Endothelial cell of umbilical vein (primary cell): ENCODE measurements at regions not wholly inside any gene's neighbourhood (a gene's known extent, or its start where the extent isn't known, plus 50 kb on each side); places are given as distances from the start of the nearest gene placed in this dataset.

Experiments used
- BruUV-seq: library from RNA; stranded (reverse); fragments of 400-500 nt; replicated peaks from 2 replicates; lab custom pipeline; 2021; lab: Mats Ljungman, UMichigan
- CTCF ChIA-PET: fragments of 300-600, 350-600 bp; sonication (Branson Sonifier 250); formaldehyde crosslinking; loops from one replicate; lab custom pipeline; 2021; ENCODE audit warnings: antibody characterized with exemption, inconsistent platforms; lab: Charles Lee
- POLR2A ChIA-PET: fragments of 300-600, 350-600 bp; sonication (Branson Sonifier 250); formaldehyde crosslinking; loops from one replicate; lab custom pipeline; 2021; ENCODE audit warnings: antibody characterized with exemption, inconsistent platforms; lab: Charles Lee
- DNase-seq: peaks from one replicate; pipeline ENCODE4 v3.0.0-alpha.2; 2011; ENCODE audit warnings: low read depth, low spot score
- FAIRE-seq: peaks from 2 replicates; lab custom pipeline; 2011; peaks lifted over from hg19 to GRCh38; lab: Jason Lieb, UNC
- H2AFZ ChIP-seq: 2 replicates; pipeline ENCODE4 v1.6.0; 2012; ENCODE audit warnings: low read depth, low read length, control low read depth, inconsistent platforms
- H3K27ac ChIP-seq: 2 replicates; pipeline ENCODE4 v1.5.1; 2011; ENCODE audit warnings: low read depth, mild to moderate bottlenecking, control low read depth, low read length, moderate library complexity; ENCODE audit not compliant: insufficient read depth
- H3K27me3 ChIP-seq, 2 experiments: 2 replicates each; pipeline versions ENCODE4 v1.6.0 to v1.6.1; 2011; ENCODE audit warnings: low read length in 2 of 2, mixed read lengths in 1 of 2; ENCODE audit not compliant: control insufficient read depth in 2 of 2, insufficient read depth in 2 of 2
- H3K36me3 ChIP-seq, 2 experiments: 2 replicates in 1 of 2; 3 replicates in 1 of 2; pipeline ENCODE4 v1.5.1; 2011; ENCODE audit warnings: low read length in 2 of 2, mild to moderate bottlenecking in 1 of 2, moderate library complexity in 1 of 2; ENCODE audit not compliant: control insufficient read depth in 2 of 2, insufficient read depth in 2 of 2; ENCODE audit errors: extremely low read depth in 1 of 2
- H3K4me1 ChIP-seq: 3 replicates; pipeline ENCODE4 v1.5.1; 2011; ENCODE audit warnings: mild to moderate bottlenecking, low read length; ENCODE audit not compliant: control insufficient read depth, insufficient read depth; ENCODE audit errors: extremely low read depth
- H3K4me2 ChIP-seq: 2 replicates; pipeline ENCODE4 v1.6.1; 2011; ENCODE audit warnings: low read length, control low read depth, mixed read lengths; ENCODE audit not compliant: insufficient read depth
- H3K4me3 ChIP-seq, 3 experiments: fragments of 200-600 bp in 1 of 3; sonication (generic), shearing (Covaris generic) in 1 of 3; replicated peaks in 1 of 3; 2 replicates each; pipeline ENCODE4 v1.5.1; 2011 to 2016; ENCODE audit warnings: control low read depth in 3 of 3, low read length in 3 of 3, mild to moderate bottlenecking in 2 of 3, inconsistent platforms in 1 of 3, low read depth in 1 of 3, moderate library complexity in 1 of 3; ENCODE audit not compliant: insufficient read depth in 1 of 3
- H3K79me2 ChIP-seq: 2 replicates; pipeline ENCODE4 v1.6.0; 2012; ENCODE audit warnings: low read length, inconsistent platforms; ENCODE audit not compliant: control insufficient read depth, insufficient read depth
- H3K9ac ChIP-seq: replicated peaks from 2 replicates; pipeline ENCODE3; 2011; ENCODE audit warnings: low read length, control low read depth; ENCODE audit not compliant: insufficient read depth; ENCODE audit errors: extremely low read depth
- H3K9me1 ChIP-seq: replicated peaks from 3 replicates; pipeline ENCODE4 v1.6.0; 2011; ENCODE audit warnings: mild to moderate bottlenecking, low read length; ENCODE audit not compliant: control insufficient read depth, insufficient read depth; ENCODE audit errors: extremely low read depth
- H3K9me3 ChIP-seq: replicated peaks from 2 replicates; pipeline ENCODE4 v1.5.1; 2012; ENCODE audit warnings: low read length, inconsistent platforms; ENCODE audit not compliant: control insufficient read depth, insufficient read depth
- H4K20me1 ChIP-seq: replicated peaks from 2 replicates; pipeline ENCODE3; 2011; ENCODE audit warnings: mild to moderate bottlenecking, low read length; ENCODE audit not compliant: control insufficient read depth, insufficient read depth; ENCODE audit errors: extremely low read depth
- CTCF ChIP-seq, 2 donors: IDR thresholded peaks; 1 replicate in 1 of 2; 2 replicates in 1 of 2; pipeline ENCODE4 v1.5.1; 2011; ENCODE audit warnings: low read length in 2 of 2, mild to moderate bottlenecking in 2 of 2, moderate library complexity in 2 of 2, control low read depth in 1 of 2, inconsistent platforms in 1 of 2, low read depth in 1 of 2; ENCODE audit not compliant: insufficient read depth in 1 of 2; ENCODE audit errors: extremely low read depth in 1 of 2
- EZH2 ChIP-seq: IDR thresholded peaks from 2 replicates; pipeline ENCODE4 v1.6.1; 2012; ENCODE audit warnings: borderline replicate concordance, low read depth, mild to moderate bottlenecking, moderate library complexity, low read length, inconsistent platforms; ENCODE audit not compliant: severe bottlenecking
- FOS ChIP-seq: IDR thresholded peaks from 2 replicates; pipeline ENCODE4 v1.6.1; 2011; ENCODE audit warnings: mild to moderate bottlenecking, low read length, moderate library complexity, borderline replicate concordance; ENCODE audit not compliant: insufficient read depth
- MAX ChIP-seq: IDR thresholded peaks from 2 replicates; pipeline ENCODE4 v1.6.1; 2011; ENCODE audit not compliant: insufficient read depth, insufficient read length
- MYC ChIP-seq: IDR thresholded peaks from one replicate; pipeline ENCODE4 v1.6.1; 2011; ENCODE audit warnings: mild to moderate bottlenecking, low read depth, low read length
- POLR2A ChIP-seq: IDR thresholded peaks from 2 replicates; pipeline ENCODE4 v1.6.1; 2012; ENCODE audit warnings: low read depth, mild to moderate bottlenecking, control low read depth, low read length
- dilution Hi-C: fragments of 300-500 bp; cut with MboI; formaldehyde crosslinking; loops from one replicate; pipeline ENCODE4 v1.15.0; 2019; ENCODE audit warnings: low sequenced_read_pairs; ENCODE audit not compliant: extremely low pct_ligation_motif_present
- intact Hi-C: fragments of 100-400 bp; cut with micrococcal nuclease; formaldehyde crosslinking; loops from one replicate; pipeline ENCODE4 v1.10.0; 2022

DNA sequence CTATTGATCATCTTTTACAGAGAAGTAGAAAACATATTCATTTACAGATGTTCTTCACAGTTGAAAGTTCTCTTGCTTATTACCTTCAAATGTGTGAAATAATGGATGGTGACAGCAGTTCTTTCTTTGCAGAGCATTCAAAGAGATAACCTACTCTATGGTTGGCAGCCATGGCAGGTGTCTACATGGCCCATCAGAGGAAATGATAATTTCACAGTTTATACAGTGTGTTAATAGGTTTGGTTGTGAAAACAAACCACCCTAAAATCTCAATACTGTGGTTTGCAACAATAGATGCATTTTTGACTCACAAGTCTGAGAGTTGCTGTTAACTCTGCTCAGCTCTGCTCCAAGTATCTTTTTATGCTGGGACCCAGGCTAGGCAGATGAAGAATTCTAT, 241.2 kb upstream of the SAMSN1 start:
- Histone ChIP-seq H3K79me2 (no peaks in the 10 kb centered on the region), H3K9ac (no peak overlapping the region), H3K4me3 (no peak overlapping the region), H3K27ac (no peak overlapping the region), H3K9me1 (no peaks in the 10 kb centered on the region), H3K4me2 (no peak overlapping the region), H3K36me3 (no peaks in the 10 kb centered on the region), H3K4me1 (no peaks in the 10 kb centered on the region), H3K27me3 (no peaks in the 10 kb centered on the region), H4K20me1 (no peaks in the 10 kb centered on the region), H2AFZ (no peak overlapping the region), H3K9me3 (no peaks in the 10 kb centered on the region)
- FAIRE-seq (no peak), DNase-seq (no peak)
- intact Hi-C loops = no loop called here
- BruUV-seq = no TSS peak
- TF ChIP-seq POLR2A = no peak
- TF ChIP-seq CTCF (IDR thresholded peaks at IDR 0.05; ENCODE audit: extremely low read depth in 1 of 2, insufficient read depth in 1 of 2, low read depth in 1 of 2, low read length in 2 of 2) = no peak
- no peak for TF ChIP-seq MAX
- no peak for TF ChIP-seq MYC
- no peak for TF ChIP-seq EZH2
- CTCF ChIA-PET = no interaction called here
- POLR2A ChIA-PET = no interaction called here
- dilution Hi-C loops = no loop called here

GRCh38 chr21:14785679-14786078, 239.6 kb upstream of the SAMSN1 start:
- POLR2A ChIA-PET = no interaction called here
- no peak overlapping the region for H3K27ac ChIP-seq
- H3K4me3 ChIP-seq = no peak overlapping the region
- intact Hi-C loops = no loop called here
- BruUV-seq = no TSS peak
- H3K79me2 ChIP-seq = no peaks in the 10 kb centered on the region
- no peak overlapping the region for H2AFZ ChIP-seq
- FAIRE-seq (no peak), DNase-seq (no peak)
- H3K4me1 ChIP-seq = no peaks in the 10 kb centered on the region
- no peaks in the 10 kb centered on the region for H4K20me1 ChIP-seq
- TF ChIP-seq FOS = no peak
- no peak for TF ChIP-seq MYC
- no peak for TF ChIP-seq CTCF (IDR thresholded peaks at IDR 0.05; ENCODE audit: extremely low read depth in 1 of 2, insufficient read depth in 1 of 2, low read depth in 1 of 2, low read length in 2 of 2)
- CTCF ChIA-PET = no interaction called here
- H3K9ac ChIP-seq = no peak overlapping the region
- H3K9me1 ChIP-seq = no peaks in the 10 kb centered on the region
- no peaks in the 10 kb centered on the region for H3K36me3 ChIP-seq
- H3K9me3 ChIP-seq = no peaks in the 10 kb centered on the region
- dilution Hi-C loops = no loop called here
- no peak overlapping the region for H3K4me2 ChIP-seq
- no peaks in the 10 kb centered on the region for H3K27me3 ChIP-seq
